Testis (tissue), 2 donors: ENCODE measurements at regions not wholly inside any gene's neighbourhood (a gene's known extent, or its start where the extent isn't known, plus 50 kb on each side); places are given as distances from the start of the nearest gene placed in this dataset.

Experiments used
- DNase-seq: peaks from one replicate; pipeline ENCODE4 v3.0.0-alpha.2; 2019
- H3K27ac ChIP-seq, 2 donors: fragments of 200-600 bp; sonication (generic); one replicate each; pipeline ENCODE4 v1.5.1; 2019
- H3K27me3 ChIP-seq: fragments of 200-600 bp; sonication (generic); one replicate; pipeline ENCODE4 v1.5.1; 2019
- H3K36me3 ChIP-seq: fragments of 200-600 bp; sonication (generic); one replicate; pipeline ENCODE4 v1.5.1; 2017; ENCODE audit warnings: low read depth; ENCODE audit errors: missing control alignments
- H3K4me1 ChIP-seq: fragments of 200-600 bp; sonication (generic); one replicate; pipeline ENCODE4 v1.5.1; 2019
- H3K4me3 ChIP-seq, 2 donors: fragments of 200-600 bp; sonication (generic); one replicate each; pipeline ENCODE4 v1.5.1; 2017 to 2019
- H3K9me3 ChIP-seq: fragments of 200-600 bp; sonication (generic); one replicate; pipeline ENCODE4 v1.5.1; 2017
- POLR2A ChIP-seq: fragments of 450-650 bp; IDR thresholded peaks from one replicate; pipeline ENCODE4 v1.6.1; 2017; ENCODE audit warnings: antibody characterized with exemption, mild to moderate bottlenecking, moderate library complexity
- WGBS, 2 donors: methylation state at CpG; one replicate each; pipeline ENCODE4 v1.1.5; 2018; 5-methylcytosine and 5-hydroxymethylcytosine counted together
- intact Hi-C: fragments of 100-400 bp; cut with DNase I; formaldehyde crosslinking; loops from one replicate; pipeline ENCODE4 v1.15.1; 2023; ENCODE audit warnings: low total_unique reads
- TF ChIP-seq, protein P1 (sequence below), 3 experiments: fragments of 450-650 bp in 2 of 3; fragments of 200-600 bp in 1 of 3; sonication (generic) in 1 of 3; IDR thresholded peaks; one replicate each; pipeline ENCODE4 v1.5.1; 2016 to 2019; ENCODE audit warnings: antibody characterized with exemption in 3 of 3, mild to moderate bottlenecking in 2 of 3, moderate library complexity in 1 of 3

DNA sequence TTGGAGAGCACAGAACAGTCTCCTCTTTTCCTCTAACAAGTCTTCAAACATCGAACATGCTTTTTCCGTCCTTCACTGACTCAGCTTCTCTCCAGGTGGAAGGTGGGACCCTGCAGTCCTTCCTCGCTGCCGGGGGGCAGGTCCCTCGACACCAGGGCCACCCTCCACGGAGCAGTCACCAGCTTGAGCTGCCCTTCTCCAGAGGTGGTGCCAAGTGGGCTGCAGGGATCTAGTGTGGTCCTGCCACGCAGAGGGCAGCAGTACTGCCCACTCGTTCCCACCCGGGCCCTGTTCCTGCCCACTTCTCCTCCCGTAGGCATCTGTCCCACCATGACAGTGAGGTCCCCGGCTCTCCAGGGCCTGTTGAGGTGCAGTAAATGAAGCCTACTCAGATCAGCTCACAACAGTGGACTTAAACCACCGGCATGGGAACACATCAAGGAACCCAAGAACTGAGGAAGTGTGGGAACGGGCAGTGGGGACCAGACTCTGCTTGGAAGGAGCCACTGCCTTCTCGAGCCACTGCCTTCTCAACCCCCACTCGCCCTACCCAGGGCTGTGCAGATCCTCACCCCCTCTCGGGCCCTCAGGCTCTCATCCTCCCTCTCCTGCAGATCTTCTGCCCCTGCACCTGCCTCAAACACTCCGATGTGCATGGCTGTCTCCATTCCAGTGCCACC, 153.9 kb downstream of the OAT start:
- Histone ChIP-seq H3K9me3 (no peaks in the 10 kb centered on the region), H3K4me1 (no peaks in the 10 kb centered on the region), H3K27ac (no peak overlapping the region), H3K27me3 (no peaks in the 10 kb centered on the region), H3K36me3 (no peaks in the 10 kb centered on the region), H3K4me3 (no peak overlapping the region)
- DNase-seq: no peak
- intact Hi-C loops: no loop called here
- TF ChIP-seq, protein P1, sequence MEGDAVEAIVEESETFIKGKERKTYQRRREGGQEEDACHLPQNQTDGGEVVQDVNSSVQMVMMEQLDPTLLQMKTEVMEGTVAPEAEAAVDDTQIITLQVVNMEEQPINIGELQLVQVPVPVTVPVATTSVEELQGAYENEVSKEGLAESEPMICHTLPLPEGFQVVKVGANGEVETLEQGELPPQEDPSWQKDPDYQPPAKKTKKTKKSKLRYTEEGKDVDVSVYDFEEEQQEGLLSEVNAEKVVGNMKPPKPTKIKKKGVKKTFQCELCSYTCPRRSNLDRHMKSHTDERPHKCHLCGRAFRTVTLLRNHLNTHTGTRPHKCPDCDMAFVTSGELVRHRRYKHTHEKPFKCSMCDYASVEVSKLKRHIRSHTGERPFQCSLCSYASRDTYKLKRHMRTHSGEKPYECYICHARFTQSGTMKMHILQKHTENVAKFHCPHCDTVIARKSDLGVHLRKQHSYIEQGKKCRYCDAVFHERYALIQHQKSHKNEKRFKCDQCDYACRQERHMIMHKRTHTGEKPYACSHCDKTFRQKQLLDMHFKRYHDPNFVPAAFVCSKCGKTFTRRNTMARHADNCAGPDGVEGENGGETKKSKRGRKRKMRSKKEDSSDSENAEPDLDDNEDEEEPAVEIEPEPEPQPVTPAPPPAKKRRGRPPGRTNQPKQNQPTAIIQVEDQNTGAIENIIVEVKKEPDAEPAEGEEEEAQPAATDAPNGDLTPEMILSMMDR (IDR thresholded peaks at IDR 0.05): no peak
- TF ChIP-seq POLR2A: no peak
- WGBS, 2 donors: 95 to 100% methylated on average over 4 to 17 of the region's 17 CpGs

DNA sequence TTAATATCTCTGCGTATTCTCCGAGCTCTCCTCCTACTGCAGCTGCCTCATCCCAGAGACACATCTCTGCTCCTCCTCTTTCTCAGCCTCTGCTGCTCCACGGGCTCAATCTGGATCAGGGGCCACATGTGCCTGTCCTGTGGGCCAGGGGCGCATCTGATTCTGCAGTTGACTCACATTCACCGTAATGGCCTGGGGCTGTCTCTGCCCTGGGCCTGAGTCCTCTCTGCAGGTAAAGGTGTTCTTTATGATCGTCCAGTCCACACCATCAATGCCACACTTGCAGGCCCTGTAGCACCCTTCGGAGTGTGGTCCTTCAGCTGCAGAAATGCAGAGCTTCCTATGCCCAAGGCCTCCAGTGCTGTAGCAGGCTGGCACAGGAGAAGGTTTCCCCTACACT, 154.5 kb downstream of the OAT start:
- TF ChIP-seq POLR2A: no peak
- TF ChIP-seq, protein P1 (IDR thresholded peaks at IDR 0.05): no peak
- intact Hi-C loops: no loop called here
- Histone ChIP-seq H3K27me3 (no peaks in the 10 kb centered on the region), H3K36me3 (no peaks in the 10 kb centered on the region), H3K27ac (no peak overlapping the region), H3K4me3 (no peak overlapping the region), H3K9me3 (no peaks in the 10 kb centered on the region), H3K4me1 (no peaks in the 10 kb centered on the region)
- no peak for DNase-seq
- WGBS, 2 donors: 88 to 95% methylated on average over 7 of the region's 7 CpGs

DNA sequence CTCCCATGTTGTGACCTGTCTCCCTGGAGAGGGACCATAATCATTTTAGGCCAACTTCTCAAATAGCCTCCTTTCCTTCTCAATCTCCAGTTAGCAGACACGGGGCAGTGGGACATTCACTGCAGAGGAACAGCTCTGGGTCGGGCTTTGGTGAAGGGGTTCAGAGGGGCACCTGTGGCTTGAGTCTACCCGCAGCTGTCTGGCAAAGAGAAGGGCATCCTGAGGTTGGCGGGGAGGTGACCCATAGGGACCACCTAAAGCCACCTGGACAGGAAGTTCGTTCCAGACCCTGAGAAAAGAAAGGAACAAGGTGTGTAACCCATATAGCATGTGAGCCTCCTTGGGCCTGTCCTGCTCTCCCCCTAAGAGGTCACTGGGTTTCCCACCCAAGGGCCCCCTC, 155.0 kb downstream of the OAT start:
- H3K4me1 ChIP-seq: no peaks in the 10 kb centered on the region
- DNase-seq: no peak
- TF ChIP-seq, protein P1 (IDR thresholded peaks at IDR 0.05): no peak
- TF ChIP-seq POLR2A: no peak
- H3K27ac ChIP-seq: no peak overlapping the region
- no peaks in the 10 kb centered on the region for H3K36me3 ChIP-seq
- intact Hi-C loops: no loop called here
- H3K27me3 ChIP-seq: no peaks in the 10 kb centered on the region
- WGBS, 2 donors: 86 to 90% methylated on average over 3 to 5 of the region's 5 CpGs
- no peak overlapping the region for H3K4me3 ChIP-seq
- no peaks in the 10 kb centered on the region for H3K9me3 ChIP-seq

DNA sequence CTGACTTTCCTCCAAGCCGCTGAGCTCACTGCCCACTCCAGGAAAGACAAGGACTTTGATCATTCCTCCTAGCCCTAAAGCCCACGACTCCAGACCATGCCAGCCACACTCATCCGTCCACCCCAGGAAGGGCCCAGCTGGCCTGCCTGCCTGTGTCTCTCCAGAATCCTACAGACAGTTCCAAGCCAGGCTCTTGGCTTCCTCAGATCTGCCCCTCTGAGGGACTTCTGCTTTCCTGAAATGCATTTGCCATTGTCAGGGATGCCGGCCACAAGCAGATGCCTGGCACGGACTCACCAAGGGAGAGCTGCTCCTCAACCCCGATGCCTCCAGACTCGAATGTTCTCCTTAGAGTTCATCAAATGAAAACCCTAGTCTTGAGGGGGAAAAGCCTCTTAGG, 155.8 kb downstream of the OAT start:
- no peaks in the 10 kb centered on the region for H3K4me1 ChIP-seq
- no peaks in the 10 kb centered on the region for H3K27me3 ChIP-seq
- no peak overlapping the region for H3K27ac ChIP-seq
- no peak overlapping the region for H3K4me3 ChIP-seq
- no peaks in the 10 kb centered on the region for H3K9me3 ChIP-seq
- intact Hi-C loops: no loop called here
- WGBS, 2 donors: 86 to 87% methylated on average over 7 of the region's 7 CpGs
- TF ChIP-seq POLR2A: no peak
- TF ChIP-seq, protein P1 (IDR thresholded peaks at IDR 0.05): no peak
- DNase-seq: no peak
- no peaks in the 10 kb centered on the region for H3K36me3 ChIP-seq

DNA sequence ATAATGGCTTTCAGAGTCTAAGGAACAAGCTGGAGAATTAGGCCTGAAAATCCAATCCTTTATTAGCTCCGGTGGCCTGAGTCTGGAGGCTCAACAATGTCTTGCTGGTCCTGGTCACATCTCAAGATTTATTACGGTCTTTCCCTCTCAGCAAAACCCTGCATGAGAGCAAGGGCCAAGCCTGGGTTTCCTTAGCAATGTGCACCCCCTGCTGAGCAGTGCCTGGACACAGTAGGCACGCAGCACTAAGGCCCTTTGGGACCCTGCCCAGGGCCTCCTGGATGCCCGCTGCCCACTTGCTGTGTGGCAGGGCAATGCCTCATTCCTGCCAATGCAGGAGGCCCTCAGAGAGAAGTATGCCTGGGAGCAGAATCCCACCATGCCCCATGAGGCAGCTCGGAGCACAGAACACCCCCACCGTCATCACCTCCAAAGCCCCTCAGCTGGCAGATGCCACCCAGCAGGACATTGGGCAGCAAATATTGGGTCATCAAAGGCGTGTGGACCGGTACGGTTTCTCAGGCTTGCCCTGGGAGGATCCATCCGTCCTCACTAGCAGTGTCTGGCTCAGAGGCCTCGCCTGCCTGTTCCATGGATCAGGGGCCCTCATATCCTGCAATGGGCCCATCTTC, 156.4 kb downstream of the OAT start:
- Histone ChIP-seq H3K4me1 (no peaks in the 10 kb centered on the region), H3K36me3 (no peaks in the 10 kb centered on the region), H3K9me3 (no peaks in the 10 kb centered on the region), H3K4me3 (no peak overlapping the region), H3K27ac (no peak overlapping the region), H3K27me3 (no peaks in the 10 kb centered on the region)
- DNase-seq: no peak
- TF ChIP-seq, protein P1 (IDR thresholded peaks at IDR 0.05): no peak
- TF ChIP-seq POLR2A: no peak
- 90 to 91% methylated on average over 8 to 11 of the region's 11 CpGs for WGBS, 2 donors
- intact Hi-C loops: no loop called here
